H1 (cell line): ENCODE measurements at regions not wholly inside any gene's neighbourhood (a gene's known extent, or its start where the extent isn't known, plus 50 kb on each side); places are given as distances from the start of the nearest gene placed in this dataset.

Experiments
- CTCF ChIA-PET: fragments of 300-600 bp; sonication (Branson Sonifier 250); formaldehyde crosslinking; loops from one replicate; lab custom pipeline; 2021; ENCODE audit not compliant: partially characterized antibody; lab: Charles Lee
- POLR2A ChIA-PET: fragments of 300-600 bp; sonication (Branson Sonifier 250); formaldehyde crosslinking; loops from one replicate; lab custom pipeline; 2021; ENCODE audit warnings: inconsistent platforms; ENCODE audit not compliant: partially characterized antibody; lab: Charles Lee
- DNase-seq, 2 experiments: peaks; one replicate each; pipeline versions ENCODE4 v3.0.0 to v3.0.0-alpha.2; 2010 to 2022; ENCODE audit warnings: low spot score in 2 of 2, low read depth in 1 of 2, mixed read lengths in 1 of 2
- FAIRE-seq: peaks from 2 replicates; lab custom pipeline; 2011; peaks lifted over from hg19 to GRCh38; lab: Jason Lieb, UNC
- H2AFZ ChIP-seq: 2 replicates; pipeline ENCODE4 v1.8.1; 2012; ENCODE audit warnings: low read length, inconsistent platforms
- H2AK5ac ChIP-seq: 2 replicates; pipeline ENCODE4 v1.6.1; 2013; ENCODE audit warnings: low read depth, low read length
- H2BK120ac ChIP-seq: replicated peaks from 2 replicates; pipeline ENCODE3; 2013; ENCODE audit warnings: low read depth, low read length, inconsistent platforms
- H2BK12ac ChIP-seq: 2 replicates; pipeline ENCODE4 v1.6.1; 2013; ENCODE audit warnings: low read depth, low read length
- H2BK15ac ChIP-seq: 2 replicates; pipeline ENCODE4 v1.6.1; 2013; ENCODE audit warnings: low read length
- H2BK20ac ChIP-seq: 2 replicates; pipeline ENCODE4 v1.6.1; 2013; ENCODE audit warnings: low read length
- H2BK5ac ChIP-seq: 2 replicates; pipeline ENCODE4 v1.6.1; 2013; ENCODE audit warnings: low read depth, low read length
- H3K14ac ChIP-seq: 2 replicates; pipeline ENCODE4 v1.6.1; 2013; ENCODE audit warnings: inconsistent platforms; ENCODE audit not compliant: insufficient read length
- H3K18ac ChIP-seq: 2 replicates; pipeline ENCODE4 v1.6.1; 2013; ENCODE audit warnings: low read length; ENCODE audit errors: extremely low read depth
- H3K23ac ChIP-seq: 2 replicates; pipeline ENCODE4 v1.6.1; 2013; ENCODE audit warnings: inconsistent platforms; ENCODE audit not compliant: insufficient read length
- H3K23me2 ChIP-seq: 2 replicates; pipeline ENCODE4 v1.6.1; 2013; ENCODE audit warnings: low read depth, low read length
- H3K27ac ChIP-seq: 2 replicates; pipeline ENCODE4 v1.6.1; 2011; ENCODE audit warnings: low read depth, low read length, inconsistent platforms
- H3K27me3 ChIP-seq, 4 experiments: replicated peaks in 1 of 4; 1 replicate in 1 of 4; 2 replicates in 3 of 4; pipeline versions ENCODE4 v1.6.1 to v1.8.1; 2011 to 2013; ENCODE audit warnings: low read length in 3 of 4, mild to moderate bottlenecking in 3 of 4, inconsistent platforms in 2 of 4, mixed read lengths in 2 of 4, moderate library complexity in 1 of 4; ENCODE audit not compliant: control insufficient read depth in 3 of 4, insufficient read depth in 3 of 4; ENCODE audit errors: extremely low read depth in 1 of 4
- H3K36me3 ChIP-seq, 4 experiments: 2 replicates each; pipeline versions ENCODE4 v1.6.1 to v1.8.1; 2011 to 2013; ENCODE audit warnings: mild to moderate bottlenecking in 4 of 4, low read length in 3 of 4, moderate library complexity in 2 of 4, control low read depth in 1 of 4, inconsistent platforms in 1 of 4; ENCODE audit not compliant: insufficient read depth in 4 of 4, control insufficient read depth in 2 of 4
- H3K4ac ChIP-seq: replicated peaks from 2 replicates; pipeline ENCODE3; 2013; ENCODE audit warnings: low read length, low read depth, mixed read lengths, inconsistent platforms; ENCODE audit not compliant: insufficient read length
- H3K4me1 ChIP-seq, 4 experiments: replicated peaks in 1 of 4; 1 replicate in 1 of 4; 2 replicates in 3 of 4; pipeline versions ENCODE4 v1.6.1 to v1.8.1; 2011 to 2013; ENCODE audit warnings: low read length in 3 of 4, inconsistent platforms in 2 of 4, mixed read lengths in 1 of 4; ENCODE audit not compliant: insufficient read depth in 4 of 4, control insufficient read depth in 3 of 4
- H3K4me2 ChIP-seq, 2 experiments: 2 replicates each; pipeline versions ENCODE4 v1.6.1 to v1.8.1; 2011 to 2013; ENCODE audit warnings: low read depth in 2 of 2, low read length in 2 of 2, control low read depth in 1 of 2, inconsistent platforms in 1 of 2, mild to moderate bottlenecking in 1 of 2; ENCODE audit not compliant: insufficient read depth in 1 of 2
- H3K4me3 ChIP-seq, 4 experiments: fragments of 200-600, 300-600 bp in 1 of 4; sonication (generic), shearing (Covaris generic), sonication (Bioruptor Twin) in 1 of 4; 2 replicates each; pipeline versions ENCODE4 v1.5.1 to v1.8.1; 2011 to 2016; ENCODE audit warnings: low read length in 4 of 4, low read depth in 3 of 4, control low read depth in 2 of 4, inconsistent platforms in 2 of 4, mild to moderate bottlenecking in 2 of 4, mixed read lengths in 1 of 4, moderate library complexity in 1 of 4; ENCODE audit not compliant: insufficient read depth in 2 of 4; ENCODE audit errors: extremely low read depth in 1 of 4
- H3K56ac ChIP-seq: replicated peaks from 2 replicates; pipeline ENCODE3; 2013; ENCODE audit warnings: low read depth, mild to moderate bottlenecking, mixed read lengths, low read length, inconsistent platforms; ENCODE audit not compliant: insufficient read length
- H3K79me1 ChIP-seq: 2 replicates; pipeline ENCODE4 v1.6.1; 2013; ENCODE audit warnings: low read depth, low read length, control low read depth
- H3K79me2 ChIP-seq, 2 experiments: 2 replicates each; pipeline versions ENCODE4 v1.6.1 to v1.8.1; 2012 to 2013; ENCODE audit warnings: low read length in 2 of 2, mild to moderate bottlenecking in 2 of 2, inconsistent platforms in 1 of 2; ENCODE audit not compliant: insufficient read depth in 2 of 2, control insufficient read depth in 1 of 2
- H3K9ac ChIP-seq, 4 experiments: replicated peaks in 1 of 4; 1 replicate in 1 of 4; 2 replicates in 3 of 4; pipeline versions ENCODE4 v1.6.1 to v1.8.1; 2011 to 2013; ENCODE audit warnings: low read depth in 3 of 4, low read length in 3 of 4, control low read depth in 2 of 4, mild to moderate bottlenecking in 2 of 4, moderate library complexity in 2 of 4, inconsistent platforms in 1 of 4; ENCODE audit errors: extremely low read depth in 1 of 4
- H3K9me3 ChIP-seq, 2 experiments: 2 replicates each; pipeline versions ENCODE4 v1.6.1 to v1.8.1; 2012 to 2013; ENCODE audit warnings: mild to moderate bottlenecking in 2 of 2, moderate library complexity in 2 of 2, control low read depth in 1 of 2, inconsistent platforms in 1 of 2, low read depth in 1 of 2, low read length in 1 of 2, mixed read lengths in 1 of 2; ENCODE audit not compliant: insufficient read depth in 2 of 2
- H4K20me1 ChIP-seq, 2 experiments: replicated peaks in 1 of 2; 2 replicates each; pipeline versions ENCODE3 to v1.8.1; 2011 to 2013; ENCODE audit warnings: inconsistent platforms in 2 of 2, low read length in 2 of 2, mild to moderate bottlenecking in 1 of 2; ENCODE audit not compliant: insufficient read depth in 2 of 2, control insufficient read depth in 1 of 2
- H4K5ac ChIP-seq: 2 replicates; pipeline ENCODE4 v1.6.1; 2013; ENCODE audit warnings: low read length, low read depth, mixed read lengths, inconsistent platforms; ENCODE audit not compliant: insufficient read length
- H4K8ac ChIP-seq: 2 replicates; pipeline ENCODE4 v1.8.0; 2013; ENCODE audit warnings: mild to moderate bottlenecking, moderate library complexity, low read length, inconsistent platforms; ENCODE audit not compliant: insufficient read depth; ENCODE audit errors: extremely low read depth
- H4K91ac ChIP-seq: replicated peaks from 2 replicates; pipeline ENCODE3; 2013; ENCODE audit warnings: low read length, mixed read lengths, inconsistent platforms; ENCODE audit not compliant: insufficient read length
- BACH1 ChIP-seq: IDR thresholded peaks from 2 replicates; pipeline ENCODE4 v1.6.1; 2012; ENCODE audit warnings: low read length, improper control_type of control experiment
- CTBP2 ChIP-seq: IDR thresholded peaks from 2 replicates; pipeline ENCODE4 v1.7.0; 2011; ENCODE audit warnings: borderline replicate concordance, mild to moderate bottlenecking, moderate library complexity, mixed read lengths, low read length; ENCODE audit not compliant: insufficient read depth, insufficient read length
- MAFK ChIP-seq: IDR thresholded peaks from 2 replicates; pipeline ENCODE4 v1.6.1; 2012; ENCODE audit warnings: low read depth, mild to moderate bottlenecking, improper control_type of control experiment, low read length
- NRF1 ChIP-seq: IDR thresholded peaks from 2 replicates; pipeline ENCODE4 v1.6.1; 2011; ENCODE audit warnings: mild to moderate bottlenecking, low read depth, low read length, improper control_type of control experiment
- RFX5 ChIP-seq: IDR thresholded peaks from 2 replicates; pipeline ENCODE4 v1.6.1; 2011; ENCODE audit warnings: low read depth, low read length, improper control_type of control experiment, borderline replicate concordance
- SIRT6 ChIP-seq: IDR thresholded peaks from one replicate; pipeline ENCODE4 v1.7.1; 2012; ENCODE audit warnings: low read length, inconsistent platforms
- SIX5 ChIP-seq: IDR thresholded peaks from 2 replicates; pipeline ENCODE4 v1.6.1; 2011; ENCODE audit warnings: mild to moderate bottlenecking, low read depth, low read length
- SP1 ChIP-seq: IDR thresholded peaks from 2 replicates; pipeline ENCODE4 v1.6.1; 2011; ENCODE audit warnings: low read depth, low read length
- SUZ12 ChIP-seq: fragments of 200-600 bp; sonication (generic); IDR thresholded peaks from 2 replicates; pipeline ENCODE4 v1.6.1; 2012; ENCODE audit warnings: mild to moderate bottlenecking, inconsistent platforms, low read length, moderate library complexity, mixed read lengths
- TBP ChIP-seq: IDR thresholded peaks from 2 replicates; pipeline ENCODE4 v1.6.1; 2011; ENCODE audit warnings: low read depth, low read length, improper control_type of control experiment
- WGBS, 2 experiments: shearing (Covaris generic) in 1 of 2; methylation state at CpG; one replicate each; pipeline versions ENCODE4 v1.1.6 to v1.1.7; 2013 to 2015; ENCODE audit warnings: low lambda C conversion rate in 2 of 2, mixed read lengths in 2 of 2, inconsistent platforms in 1 of 2, low coverage in 1 of 2, missing lambda C conversion rate in 1 of 2; ENCODE audit not compliant: insufficient replicate concordance in 2 of 2, insufficient coverage in 1 of 2, insufficient read length in 1 of 2; ENCODE audit errors: extremely low coverage in 1 of 2, missing lambda C conversion rate in 1 of 2; 5-methylcytosine and 5-hydroxymethylcytosine counted together

DNA sequence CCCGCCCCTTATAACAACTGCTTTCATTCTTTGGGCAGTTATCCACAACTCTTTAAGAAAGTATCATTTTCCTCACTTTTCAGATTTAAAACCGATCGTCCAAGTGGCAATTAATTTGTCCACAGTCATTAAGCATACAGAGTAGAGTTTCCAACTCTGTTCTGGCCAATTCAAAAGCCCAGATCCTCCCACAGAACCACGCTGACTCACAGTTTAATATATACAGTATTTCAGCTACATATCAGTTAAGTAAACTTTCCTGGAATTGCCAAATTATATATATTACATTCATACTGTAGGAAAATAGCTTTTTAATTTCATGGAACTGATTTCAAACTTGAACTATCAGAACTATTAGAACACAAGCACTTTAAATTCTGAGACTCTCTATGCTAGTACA lies 163.8 kb upstream of the ESRRG start:
- Histone ChIP-seq H3K56ac (no peak overlapping the region), H2AFZ (no peak overlapping the region), H2BK12ac (no peak overlapping the region), H3K4me1 (peaks cover 0 to 8% (median 4%) of the 10 kb centered on the region in 4 experiments; a peak in 3 of 7 replicates), H3K9ac (no peak overlapping the region), H4K20me1 (no peaks in the 10 kb centered on the region), H2BK15ac (no peak overlapping the region), H3K36me3 (no peaks in the 10 kb centered on the region), H3K4me2 (no peak overlapping the region), H3K23me2 (no peaks in the 10 kb centered on the region), H4K5ac (no peak overlapping the region), H3K4ac (no peak overlapping the region), H2AK5ac (no peak overlapping the region), H4K91ac (no peak overlapping the region), H3K9me3 (no peaks in the 10 kb centered on the region), H3K79me2 (no peaks in the 10 kb centered on the region), H3K4me3 (no peak overlapping the region), H2BK20ac (no peak overlapping the region), H2BK5ac (no peak overlapping the region), H3K18ac (no peak overlapping the region), H3K27me3 (no peaks in the 10 kb centered on the region), H3K27ac (no peak overlapping the region), H4K8ac (no peak overlapping the region), H3K14ac (no peak overlapping the region), H3K23ac (no peak overlapping the region), H2BK120ac (no peak overlapping the region), H3K79me1 (no peaks in the 10 kb centered on the region)
- no peak for FAIRE-seq
- no peak for TF ChIP-seq SP1
- TF ChIP-seq SIRT6, result no peak
- no peak for TF ChIP-seq MAFK
- TF ChIP-seq BACH1, result no peak
- TF ChIP-seq SUZ12, result no peak
- TF ChIP-seq NRF1, result no peak
- no peak for TF ChIP-seq TBP
- no peak for TF ChIP-seq RFX5
- no peak for TF ChIP-seq SIX5
- TF ChIP-seq CTBP2, result no peak
- ChIA-PET POLR2A (no interaction called here), CTCF (no interaction called here)
- no peak for DNase-seq
- WGBS, 2 experiments, result 95% methylated on average over 4 of the region's 4 CpGs; no CpG with 5 or more reads in 1 of the 2 experiments
